ENCODE measurements at regions not wholly inside any gene's neighbourhood (a gene's known extent, or its start where the extent isn't known, plus 50 kb on each side); places are given as distances from the start of the nearest gene placed in this dataset.

DNA sequence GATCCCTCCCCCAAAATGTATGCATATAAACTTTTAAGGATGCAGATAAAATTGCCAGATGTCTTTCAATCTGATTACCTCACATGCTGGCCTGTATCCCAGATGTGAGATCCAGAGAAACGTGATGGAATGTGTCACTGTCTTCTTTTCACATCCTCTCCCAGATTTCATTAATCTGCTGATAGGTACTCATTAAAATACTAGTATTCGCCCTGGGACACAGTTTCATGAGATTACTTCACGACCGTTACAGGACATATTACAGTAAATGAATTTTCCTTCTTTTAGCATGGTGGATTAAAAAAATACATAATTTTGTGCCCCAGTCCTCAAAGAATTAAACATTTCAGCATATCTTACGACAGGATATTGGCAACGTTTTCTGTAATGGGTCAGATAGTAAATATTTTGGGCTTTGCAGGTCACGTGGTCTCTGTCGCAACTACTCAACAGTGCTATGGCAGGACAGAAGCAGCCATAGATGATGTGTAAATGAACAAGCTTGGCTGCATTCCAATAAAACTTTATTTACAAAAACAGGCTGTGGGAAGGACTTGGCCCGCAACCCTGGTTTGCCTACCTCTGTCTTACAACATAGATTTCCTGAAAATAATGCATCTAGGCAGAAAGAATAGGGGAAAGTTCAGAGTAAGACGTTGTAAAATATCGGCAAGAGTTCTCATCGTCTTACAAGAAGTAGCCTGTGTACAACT lies 156.0 kb upstream of the DIO3 start:
- Histone ChIP-seq H3K9ac (ENCODE audit: low read depth, low read length) (no peak overlapping the region), H3K4me1 (ENCODE audit: insufficient read depth, low read length) (0 out of 2 replicates have a peak, but pooled peaks cover 7% of the 10 kb centered on the region), H3K9me3 (ENCODE audit: insufficient read depth, low read depth, low read length) (no peaks in the 10 kb centered on the region), H3K27ac (ENCODE audit: low read depth, low read length) (no peak overlapping the region), H3K27me3 (ENCODE audit: insufficient read depth, low read length) (no peaks in the 10 kb centered on the region), H3K36me3 (ENCODE audit: insufficient read depth, low read length) (no peaks in the 10 kb centered on the region), H3K4me3 (ENCODE audit: low read length) (no peak overlapping the region)
- WGBS = 89% methylated on average over 12 of the region's 12 CpGs

DNA sequence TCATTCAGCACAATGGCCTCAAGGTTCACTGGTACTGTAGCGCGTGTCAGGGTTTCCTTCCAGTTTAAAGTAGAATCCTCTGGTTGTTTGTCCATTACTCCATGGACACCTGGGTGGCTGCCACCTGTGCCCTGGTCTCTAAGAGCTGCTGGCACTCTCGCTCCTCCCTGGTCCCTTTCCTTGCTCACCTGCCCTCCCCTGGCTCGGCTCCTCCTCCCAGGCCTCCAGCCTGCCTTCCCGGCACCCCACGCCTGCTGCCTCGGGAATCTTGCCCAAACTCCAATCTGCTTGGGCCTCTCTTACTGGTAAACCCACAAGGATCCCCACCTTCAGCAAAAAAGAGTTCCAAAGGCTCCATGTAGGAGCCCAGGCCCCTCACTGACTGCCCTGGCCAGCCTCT lies 154.4 kb upstream of the DIO3 start:
- H3K9ac ChIP-seq (ENCODE audit: low read depth, low read length) = no peak overlapping the region
- H3K9me3 ChIP-seq (ENCODE audit: insufficient read depth, low read depth, low read length) = no peaks in the 10 kb centered on the region
- H3K27me3 ChIP-seq (ENCODE audit: insufficient read depth, low read length) = no peaks in the 10 kb centered on the region
- WGBS = 93% methylated on average over 7 of the region's 7 CpGs
- no peak overlapping the region for H3K27ac ChIP-seq (ENCODE audit: low read depth, low read length)
- H3K4me3 ChIP-seq (ENCODE audit: low read length) = no peak overlapping the region
- no peaks in the 10 kb centered on the region for H3K36me3 ChIP-seq (ENCODE audit: insufficient read depth, low read length)
- no peaks in the 10 kb centered on the region for H3K4me1 ChIP-seq (ENCODE audit: insufficient read depth, low read length)

DNA sequence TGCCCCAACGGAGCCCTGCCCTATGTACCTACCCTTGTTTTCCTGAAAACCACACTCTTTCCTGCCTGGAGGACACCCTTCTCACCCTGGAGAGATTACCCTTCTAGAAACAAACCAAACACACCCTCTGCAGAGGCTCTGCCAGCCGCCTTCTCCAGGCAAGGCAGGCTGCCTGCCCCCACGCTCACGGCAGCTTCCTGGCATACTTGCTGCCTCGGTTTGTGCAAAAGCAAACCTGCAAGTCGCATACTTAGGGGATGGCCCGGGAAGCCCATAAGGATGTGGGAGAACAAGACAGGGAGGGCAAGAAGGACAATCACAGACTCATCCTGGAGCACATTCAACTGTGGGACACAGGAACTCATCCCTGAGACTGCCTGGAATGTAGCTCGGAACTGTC lies 154.0 kb upstream of the DIO3 start:
- H3K4me3 ChIP-seq (ENCODE audit: low read length) = no peak overlapping the region
- no peak overlapping the region for H3K9ac ChIP-seq (ENCODE audit: low read depth, low read length)
- H3K4me1 ChIP-seq (ENCODE audit: insufficient read depth, low read length) = no peaks in the 10 kb centered on the region
- no peaks in the 10 kb centered on the region for H3K27me3 ChIP-seq (ENCODE audit: insufficient read depth, low read length)
- H3K9me3 ChIP-seq (ENCODE audit: insufficient read depth, low read depth, low read length) = no peaks in the 10 kb centered on the region
- no peaks in the 10 kb centered on the region for H3K36me3 ChIP-seq (ENCODE audit: insufficient read depth, low read length)
- 94% methylated on average over 8 of the region's 8 CpGs for WGBS
- H3K27ac ChIP-seq (ENCODE audit: low read depth, low read length) = no peak overlapping the region

DNA sequence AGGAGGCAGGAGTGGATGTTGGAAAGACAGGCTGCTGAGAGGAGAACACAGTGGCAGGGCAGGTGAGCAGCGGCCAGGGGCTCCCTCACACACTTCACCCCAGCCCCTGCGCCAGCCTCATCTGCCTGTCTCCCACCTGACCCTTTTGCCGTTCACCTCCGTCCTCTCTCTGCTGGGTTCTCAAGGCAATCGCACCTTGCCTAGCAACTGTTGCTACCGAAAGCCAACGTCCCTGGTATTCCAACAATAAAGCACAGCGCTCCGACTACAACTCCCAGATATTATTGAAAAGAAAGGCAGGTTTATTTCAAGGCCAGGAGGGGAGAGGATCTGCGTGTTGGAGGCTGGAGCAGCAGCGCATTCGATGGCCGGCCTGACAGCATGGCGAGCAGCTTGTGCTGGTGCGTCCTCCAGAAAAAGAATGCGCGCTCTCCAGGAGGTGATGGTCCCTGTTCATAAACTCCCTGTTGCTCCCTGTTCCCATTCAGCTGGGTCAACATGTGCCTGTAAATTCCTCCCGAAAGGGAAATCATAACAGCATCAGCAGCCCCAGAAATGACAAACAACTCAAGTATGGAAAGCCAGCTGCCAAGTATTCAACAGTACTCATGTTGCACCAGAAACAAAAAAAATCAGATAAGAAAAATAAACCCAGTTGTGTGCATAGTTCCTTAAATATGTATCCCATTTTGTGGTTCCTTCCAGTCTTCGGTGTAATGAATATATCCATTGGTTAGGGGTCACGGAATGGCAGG lies 153.0 kb upstream of the DIO3 start:
- no peaks in the 10 kb centered on the region for H3K36me3 ChIP-seq (ENCODE audit: insufficient read depth, low read length)
- no peak overlapping the region for H3K4me3 ChIP-seq (ENCODE audit: low read length)
- no peaks in the 10 kb centered on the region for H3K27me3 ChIP-seq (ENCODE audit: insufficient read depth, low read length)
- WGBS = 91% methylated on average over 20 of the region's 20 CpGs
- H3K9ac ChIP-seq (ENCODE audit: low read depth, low read length) = no peak overlapping the region
- H3K9me3 ChIP-seq (ENCODE audit: insufficient read depth, low read depth, low read length) = no peaks in the 10 kb centered on the region
- no peaks in the 10 kb centered on the region for H3K4me1 ChIP-seq (ENCODE audit: insufficient read depth, low read length)
- no peak overlapping the region for H3K27ac ChIP-seq (ENCODE audit: low read depth, low read length)

DNA sequence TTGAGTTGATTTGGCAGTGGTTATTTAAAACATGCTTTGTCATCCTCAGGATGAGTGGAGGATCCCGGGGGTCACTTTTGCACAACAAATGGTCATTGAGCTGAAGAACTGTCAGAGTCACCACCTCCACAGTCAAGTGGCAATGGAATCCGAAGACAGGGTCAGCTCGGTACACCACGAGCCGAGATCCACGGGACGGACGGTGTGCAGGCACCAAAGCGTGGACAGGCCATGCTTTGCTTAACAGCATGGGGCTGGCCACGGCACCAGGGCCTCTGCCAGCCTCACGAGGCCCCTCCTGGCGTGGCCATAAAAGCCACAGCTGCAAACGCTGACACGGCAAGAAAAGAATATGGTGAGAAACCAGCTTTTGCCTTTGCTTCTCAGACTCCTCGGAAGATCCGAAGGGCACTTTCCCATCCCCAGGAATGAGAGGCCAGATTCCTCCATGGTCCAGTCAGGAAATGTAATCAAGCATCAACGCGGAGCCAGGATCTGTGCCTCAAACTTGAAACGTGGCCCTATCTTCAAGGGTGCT lies 152.2 kb upstream of the DIO3 start:
- H3K9ac ChIP-seq (ENCODE audit: low read depth, low read length) = no peak overlapping the region
- no peaks in the 10 kb centered on the region for H3K27me3 ChIP-seq (ENCODE audit: insufficient read depth, low read length)
- H3K9me3 ChIP-seq (ENCODE audit: insufficient read depth, low read depth, low read length) = no peaks in the 10 kb centered on the region
- no peaks in the 10 kb centered on the region for H3K36me3 ChIP-seq (ENCODE audit: insufficient read depth, low read length)
- WGBS = 94% methylated on average over 19 of the region's 19 CpGs
- H3K27ac ChIP-seq (ENCODE audit: low read depth, low read length) = no peak overlapping the region
- H3K4me1 ChIP-seq (ENCODE audit: insufficient read depth, low read length) = no peaks in the 10 kb centered on the region
- no peak overlapping the region for H3K4me3 ChIP-seq (ENCODE audit: low read length)

DNA sequence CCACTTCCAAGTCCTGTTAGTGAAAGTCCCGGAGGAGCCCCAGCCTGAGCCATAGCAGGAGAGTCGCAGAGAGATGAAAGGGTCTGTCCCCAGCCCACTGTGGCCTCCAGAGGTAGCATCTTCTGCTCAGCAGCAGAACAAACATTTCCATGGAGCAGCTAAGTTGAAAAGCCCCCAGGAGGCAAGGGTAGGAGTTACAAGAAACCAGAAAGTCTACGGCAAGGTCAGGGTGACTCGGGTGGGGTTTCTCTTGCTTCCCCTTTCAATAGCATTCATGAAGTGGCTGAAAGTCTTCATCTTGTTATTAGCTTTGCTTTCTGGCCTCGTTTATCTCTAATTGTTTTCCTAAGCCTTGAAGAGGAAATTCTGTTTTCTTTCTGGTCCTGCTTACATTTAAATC lies 151.2 kb upstream of the DIO3 start:
- Histone ChIP-seq H3K4me3 (ENCODE audit: low read length) (no peak overlapping the region), H3K36me3 (ENCODE audit: insufficient read depth, low read length) (no peaks in the 10 kb centered on the region), H3K27ac (ENCODE audit: low read depth, low read length) (no peak overlapping the region), H3K9me3 (ENCODE audit: insufficient read depth, low read depth, low read length) (no peaks in the 10 kb centered on the region), H3K4me1 (ENCODE audit: insufficient read depth, low read length) (no peaks in the 10 kb centered on the region; the same call in 1 of the 2 replicates), H3K27me3 (ENCODE audit: insufficient read depth, low read length) (no peaks in the 10 kb centered on the region), H3K9ac (ENCODE audit: low read depth, low read length) (no peak overlapping the region)
- 79% methylated on average over 5 of the region's 5 CpGs for WGBS

DNA sequence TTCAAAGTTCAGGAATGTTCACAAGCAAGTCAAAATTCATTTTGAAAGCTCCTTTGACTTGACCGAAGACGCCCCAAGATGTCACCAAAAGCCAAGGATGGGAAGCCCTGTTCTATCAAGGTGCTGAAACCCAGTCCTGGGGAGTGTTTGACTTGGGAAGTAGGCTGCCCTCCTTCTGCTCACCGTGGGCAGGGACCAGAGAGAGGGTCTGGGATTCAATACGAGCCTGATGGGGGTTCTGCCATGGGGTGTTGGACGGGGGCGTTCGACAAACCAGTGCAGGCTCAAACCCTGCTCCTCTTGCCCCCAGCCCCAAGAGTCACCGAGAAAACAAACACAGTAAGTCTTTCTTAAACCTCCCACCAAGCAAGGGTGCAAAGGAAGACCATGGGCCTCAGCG lies 150.1 kb upstream of the DIO3 start:
- H3K27me3 ChIP-seq (ENCODE audit: insufficient read depth, low read length) = no peaks in the 10 kb centered on the region
- no peaks in the 10 kb centered on the region for H3K9me3 ChIP-seq (ENCODE audit: insufficient read depth, low read depth, low read length)
- WGBS = 97% methylated on average over 9 of the region's 9 CpGs

DNA sequence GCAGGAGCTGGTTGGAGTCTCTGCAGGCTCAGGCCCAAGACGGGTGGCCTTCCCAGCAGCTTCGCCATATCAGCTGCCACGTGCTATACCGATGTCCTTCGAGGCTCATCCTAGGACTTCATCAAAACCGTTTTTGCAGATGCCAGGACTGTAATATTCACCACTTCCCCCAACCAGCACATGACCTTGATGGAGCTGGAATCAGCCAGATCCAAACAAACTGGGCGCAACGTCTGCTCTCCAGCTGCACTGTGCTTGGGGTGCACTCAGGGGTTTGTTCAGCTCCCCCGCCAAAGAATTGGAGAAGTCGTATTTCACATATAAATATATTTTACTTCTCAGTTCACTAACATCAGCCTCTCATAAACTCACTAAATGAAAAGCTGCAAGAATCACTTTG lies 149.5 kb upstream of the DIO3 start:
- Histone ChIP-seq H3K4me1 (ENCODE audit: insufficient read depth, low read length) (no peaks in the 10 kb centered on the region; the same call in 1 of the 2 replicates), H3K36me3 (ENCODE audit: insufficient read depth, low read length) (no peaks in the 10 kb centered on the region), H3K4me3 (ENCODE audit: low read length) (no peak overlapping the region), H3K27ac (ENCODE audit: low read depth, low read length) (no peak overlapping the region), H3K9me3 (ENCODE audit: insufficient read depth, low read depth, low read length) (no peaks in the 10 kb centered on the region), H3K9ac (ENCODE audit: low read depth, low read length) (no peak overlapping the region), H3K27me3 (ENCODE audit: insufficient read depth, low read length) (no peaks in the 10 kb centered on the region)
- 95% methylated on average over 10 of the region's 10 CpGs for WGBS

More for the DNA sequence above, 150.1 kb upstream of the DIO3 start:
- H3K4me3 ChIP-seq (ENCODE audit: low read length) = no peak overlapping the region
- H3K36me3 ChIP-seq (ENCODE audit: insufficient read depth, low read length) = no peaks in the 10 kb centered on the region
- no peak overlapping the region for H3K9ac ChIP-seq (ENCODE audit: low read depth, low read length)
- H3K27ac ChIP-seq (ENCODE audit: low read depth, low read length) = no peak overlapping the region
- no peaks in the 10 kb centered on the region; the same call in 1 of the 2 replicates for H3K4me1 ChIP-seq (ENCODE audit: insufficient read depth, low read length)

DNA sequence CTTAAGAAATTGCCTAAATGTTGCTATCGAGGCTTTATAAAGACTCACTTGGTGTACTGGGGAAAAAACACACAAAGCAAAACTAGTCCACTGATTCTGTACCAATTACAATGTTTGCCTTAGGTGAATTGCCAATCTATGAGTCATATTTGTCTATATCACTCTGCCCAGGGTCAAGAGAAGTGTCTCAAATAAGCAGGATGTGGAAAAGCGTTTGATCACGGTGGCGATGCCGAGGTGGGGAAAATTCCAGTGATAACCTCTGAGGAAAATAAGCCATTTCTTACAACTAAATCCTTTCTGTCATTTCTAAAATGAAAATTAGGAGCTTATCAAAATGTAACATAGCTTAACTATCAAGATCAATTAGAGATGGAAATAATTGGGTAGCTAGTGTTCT lies 148.6 kb upstream of the DIO3 start:
- WGBS = 96% methylated on average over 5 of the region's 5 CpGs
- H3K4me1 ChIP-seq (ENCODE audit: insufficient read depth, low read length) = no peaks in the 10 kb centered on the region; the same call in 1 of the 2 replicates
- no peak overlapping the region for H3K9ac ChIP-seq (ENCODE audit: low read depth, low read length)
- H3K27me3 ChIP-seq (ENCODE audit: insufficient read depth, low read length) = no peaks in the 10 kb centered on the region
- no peaks in the 10 kb centered on the region for H3K9me3 ChIP-seq (ENCODE audit: insufficient read depth, low read depth, low read length)
- H3K36me3 ChIP-seq (ENCODE audit: insufficient read depth, low read length) = no peaks in the 10 kb centered on the region
- H3K27ac ChIP-seq (ENCODE audit: low read depth, low read length) = no peak overlapping the region
- no peak overlapping the region for H3K4me3 ChIP-seq (ENCODE audit: low read length)

DNA sequence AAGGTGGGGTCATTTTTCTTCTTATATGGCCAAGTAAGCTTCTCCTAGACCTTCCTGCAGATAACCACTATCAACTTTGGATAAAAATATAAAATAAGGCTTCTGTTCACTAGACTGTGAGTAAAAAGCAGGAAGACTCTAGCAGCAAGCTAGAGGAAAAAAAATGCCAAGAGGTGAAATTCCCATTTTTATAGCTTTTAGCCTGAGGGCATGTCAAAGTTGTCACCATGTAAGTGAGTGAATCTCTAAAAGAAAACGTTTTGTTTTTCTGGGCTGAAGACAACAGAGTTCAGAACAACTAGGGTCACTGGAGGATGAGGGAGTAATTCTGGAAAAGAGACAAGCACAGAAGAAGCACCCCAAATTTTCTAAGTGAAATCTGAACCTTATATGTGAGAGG lies 143.9 kb upstream of the DIO3 start:
- Histone ChIP-seq H3K4me3 (ENCODE audit: low read length) (no peak overlapping the region), H3K4me1 (ENCODE audit: insufficient read depth, low read length) (no peaks in the 10 kb centered on the region; the same call in 1 of the 2 replicates), H3K9ac (ENCODE audit: low read depth, low read length) (no peak overlapping the region), H3K27ac (ENCODE audit: low read depth, low read length) (no peak overlapping the region), H3K27me3 (ENCODE audit: insufficient read depth, low read length) (no peaks in the 10 kb centered on the region), H3K9me3 (ENCODE audit: insufficient read depth, low read depth, low read length) (no peaks in the 10 kb centered on the region), H3K36me3 (ENCODE audit: insufficient read depth, low read length) (no peaks in the 10 kb centered on the region)
- 31% methylated on average over 1 of the region's 1 CpG for WGBS

DNA sequence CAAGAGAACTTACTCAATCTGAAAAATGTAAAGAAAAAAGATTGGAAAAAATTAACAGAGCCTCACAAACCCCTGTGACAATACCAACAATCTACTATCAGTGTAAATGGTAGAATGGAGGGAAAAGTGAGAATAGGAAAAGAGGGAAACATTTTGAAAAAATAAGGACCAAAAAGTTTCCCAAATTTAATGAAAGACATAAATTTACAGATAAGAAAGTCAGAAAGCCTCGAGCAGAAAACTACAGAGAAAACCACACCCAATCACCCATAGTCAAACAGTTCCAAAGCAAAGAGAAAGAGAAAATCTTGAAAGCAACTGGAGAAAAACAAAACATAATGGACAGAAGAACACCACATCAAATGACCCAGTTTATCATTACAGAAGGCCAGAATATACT lies 142.7 kb upstream of the DIO3 start:
- no peak overlapping the region for H3K4me3 ChIP-seq (ENCODE audit: low read length)
- H3K27ac ChIP-seq (ENCODE audit: low read depth, low read length) = no peak overlapping the region
- no peaks in the 10 kb centered on the region; the same call in 1 of the 2 replicates for H3K4me1 ChIP-seq (ENCODE audit: insufficient read depth, low read length)
- H3K27me3 ChIP-seq (ENCODE audit: insufficient read depth, low read length) = no peaks in the 10 kb centered on the region
- no peaks in the 10 kb centered on the region for H3K9me3 ChIP-seq (ENCODE audit: insufficient read depth, low read depth, low read length)
- H3K36me3 ChIP-seq (ENCODE audit: insufficient read depth, low read length) = no peaks in the 10 kb centered on the region
- WGBS = 91% methylated on average over 1 of the region's 1 CpG
- H3K9ac ChIP-seq (ENCODE audit: low read depth, low read length) = no peak overlapping the region
